Adrenal gland (tissue), 5 donors: ENCODE measurements at regions not wholly inside any gene's neighbourhood (a gene's known extent, or its start where the extent isn't known, plus 50 kb on each side); places are given as distances from the start of the nearest gene placed in this dataset.

Experiments
- POLR2A ChIP-seq, 2 donors: fragments of 450-650 bp; IDR thresholded peaks; one replicate each; pipeline ENCODE4 v1.6.1; 2017; ENCODE audit warnings: antibody characterized with exemption in 2 of 2, mild to moderate bottlenecking in 2 of 2, moderate library complexity in 1 of 2
- TF ChIP-seq, protein P1 (sequence below), 6 experiments: fragments of 450-650 bp in 4 of 6; fragments of 200-600 bp in 2 of 6; sonication (generic) in 1 of 6; IDR thresholded peaks; 1 replicate in 5 of 6; 2 replicates in 1 of 6; pipeline versions ENCODE4 v1.5.1 to v1.8.0; 2016 to 2021; ENCODE audit warnings: antibody characterized with exemption in 6 of 6, mild to moderate bottlenecking in 2 of 6, moderate library complexity in 1 of 6
- donor health status: DM: no; HTN: no; CAD: no.

- no peak for TF ChIP-seq POLR2A (IDR thresholded peaks at IDR 0.05)
- TF ChIP-seq, protein P1, sequence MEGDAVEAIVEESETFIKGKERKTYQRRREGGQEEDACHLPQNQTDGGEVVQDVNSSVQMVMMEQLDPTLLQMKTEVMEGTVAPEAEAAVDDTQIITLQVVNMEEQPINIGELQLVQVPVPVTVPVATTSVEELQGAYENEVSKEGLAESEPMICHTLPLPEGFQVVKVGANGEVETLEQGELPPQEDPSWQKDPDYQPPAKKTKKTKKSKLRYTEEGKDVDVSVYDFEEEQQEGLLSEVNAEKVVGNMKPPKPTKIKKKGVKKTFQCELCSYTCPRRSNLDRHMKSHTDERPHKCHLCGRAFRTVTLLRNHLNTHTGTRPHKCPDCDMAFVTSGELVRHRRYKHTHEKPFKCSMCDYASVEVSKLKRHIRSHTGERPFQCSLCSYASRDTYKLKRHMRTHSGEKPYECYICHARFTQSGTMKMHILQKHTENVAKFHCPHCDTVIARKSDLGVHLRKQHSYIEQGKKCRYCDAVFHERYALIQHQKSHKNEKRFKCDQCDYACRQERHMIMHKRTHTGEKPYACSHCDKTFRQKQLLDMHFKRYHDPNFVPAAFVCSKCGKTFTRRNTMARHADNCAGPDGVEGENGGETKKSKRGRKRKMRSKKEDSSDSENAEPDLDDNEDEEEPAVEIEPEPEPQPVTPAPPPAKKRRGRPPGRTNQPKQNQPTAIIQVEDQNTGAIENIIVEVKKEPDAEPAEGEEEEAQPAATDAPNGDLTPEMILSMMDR (IDR thresholded peaks at IDR 0.05): no peak
Measured at GRCh38 chr6:44723439-44724197, 336.1 kb downstream of the CDC5L start.
